ENCODE measurements at regions not wholly inside any gene's neighbourhood (a gene's known extent, or its start where the extent isn't known, plus 50 kb on each side); places are given as distances from the start of the nearest gene placed in this dataset.

DNA sequence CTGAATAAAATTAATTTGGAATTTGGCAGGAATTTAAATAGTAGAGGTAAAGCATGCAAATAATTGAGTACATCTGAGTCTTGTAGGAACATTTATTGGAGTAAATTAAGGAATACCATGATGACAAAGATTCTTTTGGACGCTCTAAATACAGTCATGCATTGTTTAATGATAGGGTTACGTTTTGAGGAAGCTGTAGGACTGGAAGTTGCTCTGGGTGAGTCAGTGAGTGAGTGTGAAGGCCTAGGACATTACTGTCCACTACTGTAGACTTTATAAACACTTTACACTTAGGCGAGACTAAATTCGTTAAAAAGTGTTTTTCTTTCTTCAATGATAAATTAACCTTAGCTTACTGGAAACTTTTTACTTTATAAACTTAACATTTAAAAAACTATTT lies 113.0 kb downstream of the FAM170A start:
- TF ChIP-seq, protein P1, sequence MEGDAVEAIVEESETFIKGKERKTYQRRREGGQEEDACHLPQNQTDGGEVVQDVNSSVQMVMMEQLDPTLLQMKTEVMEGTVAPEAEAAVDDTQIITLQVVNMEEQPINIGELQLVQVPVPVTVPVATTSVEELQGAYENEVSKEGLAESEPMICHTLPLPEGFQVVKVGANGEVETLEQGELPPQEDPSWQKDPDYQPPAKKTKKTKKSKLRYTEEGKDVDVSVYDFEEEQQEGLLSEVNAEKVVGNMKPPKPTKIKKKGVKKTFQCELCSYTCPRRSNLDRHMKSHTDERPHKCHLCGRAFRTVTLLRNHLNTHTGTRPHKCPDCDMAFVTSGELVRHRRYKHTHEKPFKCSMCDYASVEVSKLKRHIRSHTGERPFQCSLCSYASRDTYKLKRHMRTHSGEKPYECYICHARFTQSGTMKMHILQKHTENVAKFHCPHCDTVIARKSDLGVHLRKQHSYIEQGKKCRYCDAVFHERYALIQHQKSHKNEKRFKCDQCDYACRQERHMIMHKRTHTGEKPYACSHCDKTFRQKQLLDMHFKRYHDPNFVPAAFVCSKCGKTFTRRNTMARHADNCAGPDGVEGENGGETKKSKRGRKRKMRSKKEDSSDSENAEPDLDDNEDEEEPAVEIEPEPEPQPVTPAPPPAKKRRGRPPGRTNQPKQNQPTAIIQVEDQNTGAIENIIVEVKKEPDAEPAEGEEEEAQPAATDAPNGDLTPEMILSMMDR (IDR thresholded peaks at IDR 0.05), result no peak
- no peak for TF ChIP-seq POLR2A (IDR thresholded peaks at IDR 0.05)
